H9 (cell line): ENCODE measurements at regions not wholly inside any gene's neighbourhood (a gene's known extent, or its start where the extent isn't known, plus 50 kb on each side); places are given as distances from the start of the nearest gene placed in this dataset.

ENCODE experiments used
- DNase-seq: peaks from one replicate; pipeline ENCODE4 v3.0.0-alpha.2; 2017
- H2AFZ ChIP-seq: one replicate; pipeline ENCODE4 v1.6.1; 2013; ENCODE audit warnings: mild to moderate bottlenecking, low read length, control low read depth, moderate library complexity
- H2AK5ac ChIP-seq: 2 replicates; pipeline ENCODE4 v1.6.1; 2013; ENCODE audit warnings: low read length, control low read depth, mixed read lengths; ENCODE audit not compliant: insufficient read length
- H2BK120ac ChIP-seq: one replicate; pipeline ENCODE4 v1.6.1; 2013; ENCODE audit warnings: low read depth, mild to moderate bottlenecking, low read length, control low read depth, inconsistent platforms; ENCODE audit not compliant: poor library complexity, severe bottlenecking
- H2BK12ac ChIP-seq: 2 replicates; pipeline ENCODE4 v1.6.1; 2013; ENCODE audit warnings: low read length, control low read depth, mixed read lengths, low read depth; ENCODE audit not compliant: insufficient read length
- H2BK15ac ChIP-seq: 2 replicates; pipeline ENCODE4 v1.6.1; 2013; ENCODE audit warnings: low read depth, low read length, control low read depth
- H2BK20ac ChIP-seq: one replicate; pipeline ENCODE4 v1.6.1; 2013; ENCODE audit warnings: low read depth, mild to moderate bottlenecking, low read length, control low read depth, inconsistent platforms; ENCODE audit not compliant: poor library complexity, severe bottlenecking
- H2BK5ac ChIP-seq: 2 replicates; pipeline ENCODE4 v1.6.1; 2013; ENCODE audit warnings: low read length, control low read depth, mixed read lengths; ENCODE audit not compliant: insufficient read length
- H3K14ac ChIP-seq: 2 replicates; pipeline ENCODE4 v1.6.1; 2013; ENCODE audit warnings: low read length, control low read depth; ENCODE audit not compliant: insufficient read depth
- H3K18ac ChIP-seq: 2 replicates; pipeline ENCODE4 v1.6.1; 2013; ENCODE audit warnings: low read depth, mild to moderate bottlenecking, mixed read lengths, low read length, control low read depth; ENCODE audit not compliant: insufficient read length
- H3K23ac ChIP-seq: 2 replicates; pipeline ENCODE4 v1.6.1; 2013; ENCODE audit warnings: low read length, control low read depth, mixed read lengths, low read depth; ENCODE audit not compliant: insufficient read length
- H3K23me2 ChIP-seq: 2 replicates; pipeline ENCODE4 v1.6.1; 2013; ENCODE audit warnings: low read depth, mild to moderate bottlenecking, mixed read lengths, low read length, control low read depth; ENCODE audit not compliant: insufficient read length, poor library complexity, severe bottlenecking
- H3K27ac ChIP-seq: 2 replicates; pipeline ENCODE4 v1.5.1; 2013; ENCODE audit warnings: low read length, control low read depth, mixed read lengths, low read depth; ENCODE audit not compliant: insufficient read length
- H3K27me3 ChIP-seq: 2 replicates; pipeline ENCODE4 v1.6.1; 2013; ENCODE audit warnings: low read length, control low read depth, inconsistent platforms; ENCODE audit not compliant: insufficient read depth
- H3K4ac ChIP-seq: 2 replicates; pipeline ENCODE4 v1.6.1; 2013; ENCODE audit warnings: low read depth, mild to moderate bottlenecking, control low read depth, inconsistent platforms, low read length, moderate library complexity
- H3K4me1 ChIP-seq: 2 replicates; pipeline ENCODE4 v1.6.1; 2013; ENCODE audit warnings: low read length, control low read depth, inconsistent platforms; ENCODE audit not compliant: insufficient read depth
- H3K4me2 ChIP-seq: 2 replicates; pipeline ENCODE4 v1.6.1; 2013; ENCODE audit warnings: low read length, control low read depth, mixed read lengths; ENCODE audit not compliant: insufficient read length, insufficient read depth
- H3K56ac ChIP-seq: 2 replicates; pipeline ENCODE4 v1.6.1; 2013; ENCODE audit warnings: low read depth, mild to moderate bottlenecking, mixed read lengths, low read length, control low read depth; ENCODE audit not compliant: insufficient read length
- H3K79me1 ChIP-seq: 2 replicates; pipeline ENCODE4 v1.6.1; 2013; ENCODE audit warnings: low read depth, mild to moderate bottlenecking, moderate library complexity, low read length, control low read depth, inconsistent platforms; ENCODE audit not compliant: insufficient read depth, poor library complexity, severe bottlenecking
- H3K79me2 ChIP-seq: 2 replicates; pipeline ENCODE4 v1.6.1; 2013; ENCODE audit warnings: low read length, control low read depth, inconsistent platforms; ENCODE audit not compliant: insufficient read depth
- H3K9ac ChIP-seq: 2 replicates; pipeline ENCODE4 v1.6.1; 2013; ENCODE audit warnings: low read length, control low read depth, mixed read lengths; ENCODE audit not compliant: insufficient read length; ENCODE audit errors: extremely low read depth
- H3K9me3 ChIP-seq: one replicate; pipeline ENCODE4 v1.6.1; 2013; ENCODE audit warnings: low read depth, low read length, inconsistent platforms; ENCODE audit not compliant: control insufficient read depth
- H3T11ph ChIP-seq: one replicate; pipeline ENCODE4 v1.6.1; 2013; ENCODE audit warnings: mild to moderate bottlenecking, low read length, control low read depth, inconsistent platforms
- H4K20me1 ChIP-seq: one replicate; pipeline ENCODE4 v1.6.1; 2013; ENCODE audit not compliant: control insufficient read depth, insufficient read length, insufficient read depth
- H4K5ac ChIP-seq: 2 replicates; pipeline ENCODE4 v1.6.1; 2013; ENCODE audit warnings: low read depth, mild to moderate bottlenecking, mixed read lengths, low read length, control low read depth; ENCODE audit not compliant: insufficient read length
- H4K8ac ChIP-seq: replicated peaks from 2 replicates; pipeline ENCODE4 v1.6.1; 2013; ENCODE audit warnings: low read length, control low read depth, mixed read lengths, low read depth; ENCODE audit not compliant: insufficient read length
- H4K91ac ChIP-seq: 2 replicates; pipeline ENCODE4 v1.6.1; 2013; ENCODE audit warnings: low read depth, mild to moderate bottlenecking, moderate library complexity, mixed read lengths, low read length, control low read depth; ENCODE audit not compliant: insufficient read length
- H3K27ac Mint-ChIP-seq, 3 experiments: 2 replicates in 2 of 3; 3 replicates in 1 of 3; pipeline ENCODE4 v1.8.0; 2020 to 2021; ENCODE audit warnings: mixed read lengths in 3 of 3, mild to moderate bottlenecking in 1 of 3, moderate library complexity in 1 of 3
- H3K27me3 Mint-ChIP-seq: 2 replicates; pipeline ENCODE4 v1.8.0; 2021; ENCODE audit warnings: low read depth, mild to moderate bottlenecking, moderate library complexity, mixed read lengths
- H3K36me3 Mint-ChIP-seq, 3 experiments: 2 replicates in 2 of 3; 3 replicates in 1 of 3; pipeline ENCODE4 v1.8.0; 2020 to 2021; ENCODE audit warnings: low read depth in 3 of 3, mixed read lengths in 3 of 3; ENCODE audit not compliant: insufficient read depth in 1 of 3
- H3K4me1 Mint-ChIP-seq, 2 experiments: 2 replicates each; pipeline ENCODE4 v1.8.0; 2020; ENCODE audit warnings: mixed read lengths in 2 of 2
- H3K4me3 Mint-ChIP-seq, 2 experiments: 2 replicates in 1 of 2; 3 replicates in 1 of 2; pipeline ENCODE4 v1.8.0; 2020 to 2021; ENCODE audit warnings: mild to moderate bottlenecking in 2 of 2, mixed read lengths in 2 of 2, moderate library complexity in 1 of 2
- H3K9me3 Mint-ChIP-seq, 2 experiments: 2 replicates in 1 of 2; 3 replicates in 1 of 2; pipeline ENCODE4 v1.8.0; 2020; ENCODE audit warnings: mild to moderate bottlenecking in 2 of 2, mixed read lengths in 2 of 2, moderate library complexity in 1 of 2
- WGBS: extraction: QIAGEN DNeasy Blood & Tissue Kit; methylation state at CpG from one replicate; pipeline ENCODE4 v1.1.7; 2013; ENCODE audit warnings: missing lambda C conversion rate, low lambda C conversion rate, mixed read lengths; ENCODE audit not compliant: insufficient read length; ENCODE audit errors: extremely low coverage; 5-methylcytosine and 5-hydroxymethylcytosine counted together
- TF ChIP-seq, protein P1 (sequence below): fragments of 200-600 bp; sonication (generic); conservative IDR thresholded peaks from 3 replicates; pipeline ENCODE4 v1.8.0; 2021; ENCODE audit warnings: antibody characterized with exemption, mild to moderate bottlenecking

- Mint-ChIP-seq H3K4me3 (no peak overlapping the region), H3K27ac (no peak overlapping the region), H3K4me1 (peaks cover 21 to 22% of the 10 kb centered on the region in 2 experiments; a peak in 3 of 4 replicates), H3K27me3 (peaks cover 14% of the 10 kb centered on the region), H3K9me3 (peaks cover 84 to 86% of the 10 kb centered on the region in 2 experiments), H3K36me3 (peaks cover 3 to 12% (median 8%) of the 10 kb centered on the region in 3 experiments; a peak in 4 of 7 replicates)
- no peaks in the 10 kb centered on the region for H3K79me2 ChIP-seq
- H3K9me3 ChIP-seq: no peaks in the 10 kb centered on the region
- no peak overlapping the region for H3K18ac ChIP-seq
- no peak for DNase-seq
- H2BK120ac ChIP-seq: no peak overlapping the region
- H3K27ac ChIP-seq: no peak overlapping the region
- H2AFZ ChIP-seq: no peak overlapping the region
- no peak overlapping the region for H2BK20ac ChIP-seq
- H3K4me1 ChIP-seq: peaks cover 6% of the 10 kb centered on the region
- H2BK12ac ChIP-seq: no peak overlapping the region
- H3T11ph ChIP-seq: no peak overlapping the region
- no CpG with 5 or more reads among the region's 5 CpGs for WGBS
- TF ChIP-seq, protein P1, sequence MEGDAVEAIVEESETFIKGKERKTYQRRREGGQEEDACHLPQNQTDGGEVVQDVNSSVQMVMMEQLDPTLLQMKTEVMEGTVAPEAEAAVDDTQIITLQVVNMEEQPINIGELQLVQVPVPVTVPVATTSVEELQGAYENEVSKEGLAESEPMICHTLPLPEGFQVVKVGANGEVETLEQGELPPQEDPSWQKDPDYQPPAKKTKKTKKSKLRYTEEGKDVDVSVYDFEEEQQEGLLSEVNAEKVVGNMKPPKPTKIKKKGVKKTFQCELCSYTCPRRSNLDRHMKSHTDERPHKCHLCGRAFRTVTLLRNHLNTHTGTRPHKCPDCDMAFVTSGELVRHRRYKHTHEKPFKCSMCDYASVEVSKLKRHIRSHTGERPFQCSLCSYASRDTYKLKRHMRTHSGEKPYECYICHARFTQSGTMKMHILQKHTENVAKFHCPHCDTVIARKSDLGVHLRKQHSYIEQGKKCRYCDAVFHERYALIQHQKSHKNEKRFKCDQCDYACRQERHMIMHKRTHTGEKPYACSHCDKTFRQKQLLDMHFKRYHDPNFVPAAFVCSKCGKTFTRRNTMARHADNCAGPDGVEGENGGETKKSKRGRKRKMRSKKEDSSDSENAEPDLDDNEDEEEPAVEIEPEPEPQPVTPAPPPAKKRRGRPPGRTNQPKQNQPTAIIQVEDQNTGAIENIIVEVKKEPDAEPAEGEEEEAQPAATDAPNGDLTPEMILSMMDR: no peak
- no peak overlapping the region for H2BK5ac ChIP-seq
- H3K4me2 ChIP-seq: no peak overlapping the region
- no peak overlapping the region; the same call in 1 of the 2 replicates for H3K14ac ChIP-seq
- no peak overlapping the region for H4K8ac ChIP-seq
- no peak overlapping the region for H2AK5ac ChIP-seq
- no peaks in the 10 kb centered on the region for H3K79me1 ChIP-seq
- no peak overlapping the region for H4K5ac ChIP-seq
- peaks cover 2% of the 10 kb centered on the region for H3K23me2 ChIP-seq
- H3K27me3 ChIP-seq: no peaks in the 10 kb centered on the region
- no peak overlapping the region for H2BK15ac ChIP-seq
- H4K20me1 ChIP-seq: no peaks in the 10 kb centered on the region
- H3K4ac ChIP-seq: no peak overlapping the region
- no peak overlapping the region for H3K56ac ChIP-seq
- no peak overlapping the region for H3K9ac ChIP-seq
- no peak overlapping the region for H4K91ac ChIP-seq
- no peak overlapping the region for H3K23ac ChIP-seq
These were observed 212.7 kb upstream of the BCOR start for GRCh38 chrX:40310447-40310846.
